Erythroblast (primary cell): ENCODE measurements at regions not wholly inside any gene's neighbourhood (a gene's known extent, or its start where the extent isn't known, plus 50 kb on each side); places are given as distances from the start of the nearest gene placed in this dataset.

Experiments
- GATA1 ChIP-seq: IDR thresholded peaks from 2 replicates; pipeline ENCODE4 v1.6.1; 2011; ENCODE audit warnings: low read depth, mild to moderate bottlenecking, control low read depth, low read length, moderate library complexity
- POLR2A ChIP-seq: IDR thresholded peaks from 2 replicates; pipeline ENCODE4 v1.6.1; 2011; ENCODE audit warnings: mild to moderate bottlenecking, low read length

GRCh38 chr6:110039981-110040383, 61.9 kb downstream of the GPR6 start:
- TF ChIP-seq POLR2A (no peak), GATA1 (no peak)
